22Rv1 (cell line): ENCODE measurements at regions not wholly inside any gene's neighbourhood (a gene's known extent, or its start where the extent isn't known, plus 50 kb on each side); places are given as distances from the start of the nearest gene placed in this dataset.

Source experiments
- ZFX ChIP-seq: fragments of 450-650 bp; IDR thresholded peaks from 2 replicates; pipeline ENCODE4 v1.6.1; 2017; ENCODE audit warnings: antibody characterized with exemption, borderline replicate concordance
- TF ChIP-seq, protein P1 (sequence below): fragments of 450-650 bp; IDR thresholded peaks from 2 replicates; pipeline ENCODE4 v1.5.1; 2017; ENCODE audit warnings: mild to moderate bottlenecking

GRCh38 chr3:111249421-111249820 lies 177.8 kb downstream of the NECTIN3 start:
- TF ChIP-seq, protein P1, sequence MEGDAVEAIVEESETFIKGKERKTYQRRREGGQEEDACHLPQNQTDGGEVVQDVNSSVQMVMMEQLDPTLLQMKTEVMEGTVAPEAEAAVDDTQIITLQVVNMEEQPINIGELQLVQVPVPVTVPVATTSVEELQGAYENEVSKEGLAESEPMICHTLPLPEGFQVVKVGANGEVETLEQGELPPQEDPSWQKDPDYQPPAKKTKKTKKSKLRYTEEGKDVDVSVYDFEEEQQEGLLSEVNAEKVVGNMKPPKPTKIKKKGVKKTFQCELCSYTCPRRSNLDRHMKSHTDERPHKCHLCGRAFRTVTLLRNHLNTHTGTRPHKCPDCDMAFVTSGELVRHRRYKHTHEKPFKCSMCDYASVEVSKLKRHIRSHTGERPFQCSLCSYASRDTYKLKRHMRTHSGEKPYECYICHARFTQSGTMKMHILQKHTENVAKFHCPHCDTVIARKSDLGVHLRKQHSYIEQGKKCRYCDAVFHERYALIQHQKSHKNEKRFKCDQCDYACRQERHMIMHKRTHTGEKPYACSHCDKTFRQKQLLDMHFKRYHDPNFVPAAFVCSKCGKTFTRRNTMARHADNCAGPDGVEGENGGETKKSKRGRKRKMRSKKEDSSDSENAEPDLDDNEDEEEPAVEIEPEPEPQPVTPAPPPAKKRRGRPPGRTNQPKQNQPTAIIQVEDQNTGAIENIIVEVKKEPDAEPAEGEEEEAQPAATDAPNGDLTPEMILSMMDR: no peak
- TF ChIP-seq ZFX: no peak
